ENCODE measurements at regions not wholly inside any gene's neighbourhood (a gene's known extent, or its start where the extent isn't known, plus 50 kb on each side); places are given as distances from the start of the nearest gene placed in this dataset.
"Not testable (repeated sequence)": the region's sequence is repeated elsewhere in the genome, so short reads cannot be mapped to it uniquely, and the experiment has no call there.

GRCh38 chr11:22920939-22921565 is 60.8 kb upstream of the CCDC179 start:
- DNase-seq = peak; percentile 66

GRCh38 chr11:22922672-22923071 is 62.4 kb upstream of the CCDC179 start:
- DNase-seq = no peak

GRCh38 chr11:22923561-22923960 is 63.3 kb upstream of the CCDC179 start:
- DNase-seq = no peak

GRCh38 chr11:22926341-22926740 is 66.1 kb upstream of the CCDC179 start:
- no peak for DNase-seq

GRCh38 chr11:22927793-22928192 is 67.5 kb upstream of the CCDC179 start:
- DNase-seq = no peak

GRCh38 chr11:22928207-22928917 is 68.1 kb upstream of the CCDC179 start:
- no peak for DNase-seq

GRCh38 chr11:22930816-22931594 is 70.7 kb upstream of the CCDC179 start:
- no peak for DNase-seq

GRCh38 chr11:22938691-22939090 is 78.4 kb upstream of the CCDC179 start:
- no peak for DNase-seq

- not testable (repeated sequence) for DNase-seq
Observed at GRCh38 chr11:22941544-22941943, 81.3 kb upstream of the CCDC179 start.

- DNase-seq = no peak
Observed at GRCh38 chr11:22957786-22958185, 97.5 kb upstream of the CCDC179 start.

GRCh38 chr11:22974251-22974650 is 114.0 kb upstream of the CCDC179 start:
- no peak for DNase-seq

GRCh38 chr11:22976146-22976545 is 115.9 kb upstream of the CCDC179 start:
- peak; percentile 49 for DNase-seq

- DNase-seq = no peak
Observed at GRCh38 chr11:22982903-22983302, 122.6 kb upstream of the CCDC179 start.

- DNase-seq = no peak
Observed at GRCh38 chr11:22984045-22984444, 123.8 kb upstream of the CCDC179 start.

- DNase-seq = no peak
Observed at GRCh38 chr11:22989371-22989770, 129.1 kb upstream of the CCDC179 start.

GRCh38 chr11:22991196-22991595 is 130.9 kb upstream of the CCDC179 start:
- no peak for DNase-seq

- DNase-seq = no peak
Observed at GRCh38 chr11:23006730-23007129, 146.5 kb upstream of the CCDC179 start.

GRCh38 chr11:23010790-23011335 is 150.6 kb upstream of the CCDC179 start:
- DNase-seq = no peak

- DNase-seq = no peak
Observed at GRCh38 chr11:23012930-23013329, 152.7 kb upstream of the CCDC179 start.

GRCh38 chr11:23013509-23013908 is 153.2 kb upstream of the CCDC179 start:
- DNase-seq = no peak

- DNase-seq = peak; percentile 46
Observed at GRCh38 chr11:23021287-23021863, 161.1 kb upstream of the CCDC179 start.

- no peak for DNase-seq
Observed at GRCh38 chr11:23022854-23023253, 162.6 kb upstream of the CCDC179 start.

- peak; percentile 3 for DNase-seq
Observed at GRCh38 chr11:23023319-23023718, 163.0 kb upstream of the CCDC179 start.
